A673 (cell line): ENCODE measurements at regions not wholly inside any gene's neighbourhood (a gene's known extent, or its start where the extent isn't known, plus 50 kb on each side); places are given as distances from the start of the nearest gene placed in this dataset.

Experiments used
- CTCF ChIP-seq: fragments of 300-800, 200-600 bp; sonication (generic); conservative IDR thresholded peaks from 2 replicates; pipeline ENCODE4 v1.5.1; 2017; ENCODE audit warnings: low read depth, mild to moderate bottlenecking, antibody characterized with exemption, low read length, moderate library complexity, mixed read lengths
- EZH2 ChIP-seq: fragments of 200-600 bp; sonication (generic); IDR thresholded peaks from 2 replicates; pipeline ENCODE4 v1.6.1; 2017; ENCODE audit warnings: borderline replicate concordance, low read depth, mild to moderate bottlenecking, mixed read lengths, antibody characterized with exemption, low read length; ENCODE audit not compliant: poor library complexity, severe bottlenecking

- TF ChIP-seq CTCF, result no peak
- no peak for TF ChIP-seq EZH2
Observed at GRCh38 chr1:216887032-216887431, 163.8 kb upstream of the ESRRG start.
